ENCODE measurements at regions not wholly inside any gene's neighbourhood (a gene's known extent, or its start where the extent isn't known, plus 50 kb on each side); places are given as distances from the start of the nearest gene placed in this dataset.

DNA sequence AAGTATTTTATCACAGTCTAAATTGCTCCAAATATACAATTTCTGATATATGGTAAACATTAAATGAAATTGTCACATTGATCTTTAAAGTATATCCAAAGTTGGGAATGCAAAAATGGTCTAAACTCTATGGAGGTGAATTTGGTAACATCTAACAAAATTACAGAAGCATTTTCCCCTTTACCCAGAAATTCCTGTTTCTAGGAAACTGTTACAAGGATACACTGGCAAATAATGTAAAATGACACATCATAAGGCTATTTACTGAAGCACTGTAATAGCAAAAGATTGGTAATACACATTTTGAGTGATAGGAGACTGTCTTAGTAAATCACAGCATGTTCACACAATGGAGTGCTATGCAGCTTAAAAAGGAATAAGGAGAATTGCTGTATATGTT lies 50.0 kb upstream of the SLCO2A1 start:
- Histone ChIP-seq H4K8ac (ENCODE audit: low read depth, low read length) (no peak overlapping the region), H3K9ac (ENCODE audit: low read depth, low read length, poor library complexity) (no peak overlapping the region), H3K4ac (ENCODE audit: low read length) (no peak overlapping the region), H4K91ac (ENCODE audit: low read depth, low read length, poor library complexity) (no peak overlapping the region), H2BK12ac (ENCODE audit: low read length) (no peak overlapping the region), H2BK15ac (ENCODE audit: low read length) (no peak overlapping the region), H3K9me3 (replicated peaks in 1 of 2; ENCODE audit: control insufficient read depth in 2 of 2, insufficient read depth in 1 of 2, low read depth in 1 of 2, low read length in 2 of 2) (peaks cover 0 to 7% of the 10 kb centered on the region in 2 donors), H2BK5ac (ENCODE audit: low read length) (no peak overlapping the region), H3K23ac (ENCODE audit: low read depth, low read length, poor library complexity) (no peak overlapping the region), H3K4me3 (ENCODE audit: low read length in 2 of 2) (no peak overlapping the region), H3K14ac (ENCODE audit: low read length) (no peak overlapping the region), H3K79me1 (ENCODE audit: low read depth, low read length) (no peaks in the 10 kb centered on the region), H2AK5ac (ENCODE audit: low read depth, low read length) (no peak overlapping the region), H2AFZ (ENCODE audit: low read length) (no peak overlapping the region), H3K27me3 (ENCODE audit: control insufficient read depth in 3 of 3, insufficient read depth in 3 of 3, low read depth in 1 of 3, low read length in 3 of 3) (peaks cover 0 to 5% (median 0%) of the 10 kb centered on the region in 3 experiments), H2BK120ac (ENCODE audit: low read depth, low read length) (no peak overlapping the region), H3K27ac (replicated peaks; ENCODE audit: low read length) (no peak overlapping the region), H3K4me2 (ENCODE audit: insufficient read depth, low read length, poor library complexity, severe bottlenecking) (no peak overlapping the region), H3K36me3 (replicated peaks in 1 of 2; ENCODE audit: control insufficient read depth in 2 of 2, insufficient read depth in 2 of 2, low read length in 2 of 2) (no peaks in the 10 kb centered on the region), H3K4me1 (ENCODE audit: control insufficient read depth in 2 of 2, insufficient read depth in 1 of 2, low read depth in 1 of 2, low read length in 2 of 2) (peaks cover 0 to 8% of the 10 kb centered on the region in 2 donors), H3K18ac (ENCODE audit: low read length) (no peak overlapping the region)
- no peak for DNase-seq (ENCODE audit: low spot score)

All from neuronal stem cell (in vitro differentiated cells).